Colonic mucosa (tissue), 4 donors: ENCODE measurements at regions not wholly inside any gene's neighbourhood (a gene's known extent, or its start where the extent isn't known, plus 50 kb on each side); places are given as distances from the start of the nearest gene placed in this dataset.

ENCODE experiments used
- DNase-seq: peaks from one replicate; pipeline ENCODE4 v3.0.0-alpha.2; 2020
- H3K27ac ChIP-seq: fragments of 200-600 bp; one replicate; pipeline ENCODE4 v1.8.0; 2021
- H3K27me3 ChIP-seq: fragments of 200-600 bp; one replicate; pipeline ENCODE4 v1.8.0; 2021
- H3K36me3 ChIP-seq: fragments of 200-600 bp; one replicate; pipeline ENCODE4 v1.8.0; 2021
- H3K4me1 ChIP-seq: fragments of 200-600 bp; one replicate; pipeline ENCODE4 v1.8.0; 2021; ENCODE audit warnings: mild to moderate bottlenecking
- H3K4me3 ChIP-seq: fragments of 200-600 bp; one replicate; pipeline ENCODE4 v1.8.0; 2021
- H3K9ac ChIP-seq, 2 donors: one replicate each; pipeline ENCODE4 v1.7.0; 2013; ENCODE audit warnings: control low read depth in 2 of 2, low read depth in 2 of 2, low read length in 2 of 2
- H3K9me3 ChIP-seq: fragments of 200-600 bp; one replicate; pipeline ENCODE4 v1.8.0; 2021
- intact Hi-C: fragments of 100-400 bp; cut with DNase I; formaldehyde crosslinking; loops from one replicate; pipeline ENCODE4 v1.14.1; 2022
- TF ChIP-seq, protein P1 (sequence below): fragments of 200-600 bp; IDR thresholded peaks from one replicate; pipeline ENCODE4 v1.8.0; 2022; ENCODE audit warnings: antibody characterized with exemption, mild to moderate bottlenecking
- donor health status: healthy.
- donor health status: DM: no; HTN: no; CAD: no.
- donor health status: DM: no; HTN: no; CAD: no.

DNA sequence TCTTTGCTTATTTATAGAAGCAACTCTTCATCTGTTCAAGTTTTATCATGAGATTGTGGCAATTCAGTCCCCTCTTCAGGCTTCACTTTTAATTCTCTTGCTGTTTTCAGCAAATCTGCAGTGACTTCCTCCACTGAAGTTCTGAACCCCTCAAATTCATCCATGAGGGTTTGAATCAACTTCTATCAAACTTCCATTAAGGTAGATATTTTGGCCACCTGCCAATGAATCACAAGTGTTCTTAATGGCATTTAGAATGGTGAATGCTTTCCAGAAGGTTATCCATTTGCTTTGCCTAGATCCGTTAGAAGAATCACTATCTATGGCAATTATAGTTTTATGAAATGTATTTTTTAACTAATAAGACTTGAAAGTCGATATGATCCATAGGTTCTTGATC is 946.7 kb upstream of the B3GALT2 start:
- TF ChIP-seq, protein P1, sequence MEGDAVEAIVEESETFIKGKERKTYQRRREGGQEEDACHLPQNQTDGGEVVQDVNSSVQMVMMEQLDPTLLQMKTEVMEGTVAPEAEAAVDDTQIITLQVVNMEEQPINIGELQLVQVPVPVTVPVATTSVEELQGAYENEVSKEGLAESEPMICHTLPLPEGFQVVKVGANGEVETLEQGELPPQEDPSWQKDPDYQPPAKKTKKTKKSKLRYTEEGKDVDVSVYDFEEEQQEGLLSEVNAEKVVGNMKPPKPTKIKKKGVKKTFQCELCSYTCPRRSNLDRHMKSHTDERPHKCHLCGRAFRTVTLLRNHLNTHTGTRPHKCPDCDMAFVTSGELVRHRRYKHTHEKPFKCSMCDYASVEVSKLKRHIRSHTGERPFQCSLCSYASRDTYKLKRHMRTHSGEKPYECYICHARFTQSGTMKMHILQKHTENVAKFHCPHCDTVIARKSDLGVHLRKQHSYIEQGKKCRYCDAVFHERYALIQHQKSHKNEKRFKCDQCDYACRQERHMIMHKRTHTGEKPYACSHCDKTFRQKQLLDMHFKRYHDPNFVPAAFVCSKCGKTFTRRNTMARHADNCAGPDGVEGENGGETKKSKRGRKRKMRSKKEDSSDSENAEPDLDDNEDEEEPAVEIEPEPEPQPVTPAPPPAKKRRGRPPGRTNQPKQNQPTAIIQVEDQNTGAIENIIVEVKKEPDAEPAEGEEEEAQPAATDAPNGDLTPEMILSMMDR, result no peak
- intact Hi-C loops, result no loop called here
- no peak overlapping the region for H3K4me3 ChIP-seq
- no peak for DNase-seq
- H3K27me3 ChIP-seq, result no peaks in the 10 kb centered on the region
- H3K36me3 ChIP-seq, result no peaks in the 10 kb centered on the region
- no peaks in the 10 kb centered on the region for H3K9me3 ChIP-seq
- H3K27ac ChIP-seq, result no peak overlapping the region
- no peak overlapping the region for H3K9ac ChIP-seq
- H3K4me1 ChIP-seq, result no peaks in the 10 kb centered on the region

DNA sequence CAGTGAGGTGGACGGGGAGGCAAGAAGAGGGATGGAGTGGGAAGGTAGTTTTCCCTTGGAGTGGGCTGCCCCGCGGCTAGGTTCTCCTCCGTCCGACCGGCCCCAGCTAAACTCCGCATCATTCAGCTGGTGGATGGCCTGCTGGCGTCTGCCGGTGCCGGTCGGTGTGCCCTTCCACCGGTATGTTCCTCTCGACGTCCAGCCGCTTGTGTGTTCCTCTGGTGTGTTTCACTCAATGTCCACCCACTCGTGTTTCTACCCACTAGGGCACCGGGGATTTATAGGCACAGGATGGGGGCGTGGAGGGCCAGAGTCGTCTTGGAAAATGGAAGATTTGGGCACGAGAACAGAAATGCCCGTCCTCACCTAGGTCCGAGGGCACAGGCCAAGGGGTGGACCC is 931.7 kb upstream of the B3GALT2 start:
- no peak overlapping the region for H3K4me3 ChIP-seq
- TF ChIP-seq, protein P1, result no peak
- H3K9me3 ChIP-seq, result no peaks in the 10 kb centered on the region
- H3K27me3 ChIP-seq, result no peaks in the 10 kb centered on the region
- H3K27ac ChIP-seq, result no peak overlapping the region
- no peaks in the 10 kb centered on the region for H3K36me3 ChIP-seq
- DNase-seq, result no peak
- intact Hi-C loops, result no loop called here
- no peaks in the 10 kb centered on the region for H3K4me1 ChIP-seq
- H3K9ac ChIP-seq, result no peak overlapping the region

DNA sequence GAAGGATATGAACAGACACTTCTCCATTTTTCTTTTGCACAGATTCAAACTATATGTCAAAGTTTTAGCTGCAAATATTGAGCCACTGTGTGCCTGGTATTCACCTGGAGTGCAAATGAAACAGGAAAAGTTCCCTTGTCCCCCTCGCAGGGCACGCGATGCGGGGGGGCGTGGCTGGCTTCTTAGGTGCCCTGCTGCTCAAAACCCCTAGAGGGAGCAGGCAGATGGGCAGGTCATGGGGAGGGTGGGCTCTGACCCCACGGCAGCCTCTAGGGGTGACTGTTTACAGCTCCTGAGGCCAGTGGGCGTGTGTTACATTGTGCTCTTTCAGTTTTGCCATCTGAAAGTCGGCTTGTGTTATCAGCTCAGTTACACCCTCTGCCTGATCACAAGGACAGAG is 931.2 kb upstream of the B3GALT2 start:
- TF ChIP-seq, protein P1, result no peak
- DNase-seq, result no peak
- Histone ChIP-seq H3K9ac (no peak overlapping the region), H3K27me3 (no peaks in the 10 kb centered on the region), H3K27ac (no peak overlapping the region), H3K9me3 (no peaks in the 10 kb centered on the region), H3K4me1 (no peaks in the 10 kb centered on the region), H3K36me3 (no peaks in the 10 kb centered on the region), H3K4me3 (no peak overlapping the region)
- intact Hi-C loops, result no loop called here

DNA sequence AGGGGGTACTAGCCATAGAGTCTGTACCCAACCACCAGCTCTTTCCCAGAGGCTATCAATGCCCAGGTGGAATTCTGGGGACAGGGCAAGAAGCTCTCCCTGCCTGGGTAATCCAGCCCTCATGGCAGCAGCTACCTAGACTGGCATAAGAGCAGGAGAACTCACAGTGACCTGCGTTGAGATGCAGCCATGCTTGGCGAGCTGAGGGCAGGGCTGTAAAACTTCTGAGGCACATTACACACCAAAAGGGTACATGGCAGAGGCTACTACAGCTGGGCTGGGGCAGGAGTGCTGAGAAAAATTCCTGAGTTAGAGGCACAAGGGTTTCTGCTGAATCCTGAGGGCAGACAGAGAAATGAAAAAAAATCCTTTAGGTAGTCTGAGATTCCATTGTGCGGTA is 927.9 kb upstream of the B3GALT2 start:
- no peaks in the 10 kb centered on the region for H3K9me3 ChIP-seq
- no peaks in the 10 kb centered on the region for H3K27me3 ChIP-seq
- TF ChIP-seq, protein P1, result no peak
- no peak overlapping the region for H3K4me3 ChIP-seq
- no peaks in the 10 kb centered on the region for H3K36me3 ChIP-seq
- no peak for DNase-seq
- intact Hi-C loops, result no loop called here
- no peak overlapping the region for H3K9ac ChIP-seq
- H3K4me1 ChIP-seq, result no peaks in the 10 kb centered on the region
- no peak overlapping the region for H3K27ac ChIP-seq

DNA sequence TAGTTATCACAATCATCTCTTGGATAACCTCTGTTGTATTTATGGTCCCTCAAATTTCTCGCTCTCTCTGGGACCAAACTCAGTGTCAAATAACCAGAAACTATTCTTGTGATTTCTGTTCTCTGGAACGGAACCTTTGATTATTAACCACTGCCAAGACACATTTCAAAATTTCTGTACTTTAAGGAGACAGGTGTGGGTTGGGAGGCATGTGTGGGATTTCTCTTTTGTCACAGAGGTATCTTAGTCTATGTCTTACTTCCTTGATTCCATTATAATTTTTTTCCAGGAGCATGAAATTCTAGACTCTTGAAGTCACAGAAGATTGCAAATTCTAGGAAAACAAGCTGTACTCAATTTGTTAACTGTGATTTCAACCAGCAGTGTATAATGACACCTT is 919.0 kb upstream of the B3GALT2 start:
- intact Hi-C loops, result no loop called here
- Histone ChIP-seq H3K27me3 (no peaks in the 10 kb centered on the region), H3K4me3 (no peak overlapping the region), H3K36me3 (no peaks in the 10 kb centered on the region), H3K9ac (no peak overlapping the region), H3K9me3 (no peaks in the 10 kb centered on the region), H3K27ac (no peak overlapping the region), H3K4me1 (no peaks in the 10 kb centered on the region)
- DNase-seq, result no peak
- TF ChIP-seq, protein P1, result no peak

DNA sequence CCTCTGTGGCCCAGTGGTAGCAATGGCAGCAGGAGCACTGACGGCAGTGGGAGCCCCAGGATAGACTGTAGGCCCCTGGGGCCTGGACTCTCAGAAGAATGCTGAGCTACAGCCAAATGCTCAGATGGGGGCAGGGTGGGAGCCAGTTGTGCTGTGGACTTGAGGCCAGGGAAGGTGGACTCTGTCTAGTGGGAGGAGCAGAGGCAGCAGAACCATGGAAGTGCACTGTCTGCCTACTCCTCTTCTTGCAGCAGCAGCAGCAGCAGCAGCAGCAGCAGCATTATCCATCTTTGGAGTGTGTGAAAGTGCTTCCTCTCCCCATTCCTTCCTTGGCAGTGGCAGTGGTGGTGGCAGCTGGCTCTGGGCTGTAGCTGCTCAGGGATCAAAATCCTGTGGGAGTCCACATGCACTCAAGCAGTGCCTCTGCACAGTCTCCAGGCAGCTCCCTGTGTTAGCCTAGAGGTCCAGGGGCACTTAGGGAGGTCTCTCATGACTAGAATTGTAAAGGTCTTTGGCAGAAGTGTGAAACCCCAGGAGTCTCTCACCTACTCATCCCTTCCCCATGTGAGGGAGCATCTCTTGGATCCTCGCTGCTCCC is 917.9 kb upstream of the B3GALT2 start:
- Histone ChIP-seq H3K9me3 (no peaks in the 10 kb centered on the region), H3K36me3 (no peaks in the 10 kb centered on the region), H3K4me1 (no peaks in the 10 kb centered on the region), H3K4me3 (no peak overlapping the region), H3K27me3 (no peaks in the 10 kb centered on the region), H3K27ac (no peak overlapping the region), H3K9ac (no peak overlapping the region)
- TF ChIP-seq, protein P1, result no peak
- intact Hi-C loops, result no loop called here
- DNase-seq, result no peak
